Hypothalamus (tissue), 51 donors: ENCODE measurements at regions not wholly inside any gene's neighbourhood (a gene's known extent, or its start where the extent isn't known, plus 50 kb on each side); places are given as distances from the start of the nearest gene placed in this dataset.

Experiments
- DNase-seq, 51 donors: peaks; one replicate each; lab custom pipeline; 2025; lab: John Stamatoyannopoulos, UW

DNA sequence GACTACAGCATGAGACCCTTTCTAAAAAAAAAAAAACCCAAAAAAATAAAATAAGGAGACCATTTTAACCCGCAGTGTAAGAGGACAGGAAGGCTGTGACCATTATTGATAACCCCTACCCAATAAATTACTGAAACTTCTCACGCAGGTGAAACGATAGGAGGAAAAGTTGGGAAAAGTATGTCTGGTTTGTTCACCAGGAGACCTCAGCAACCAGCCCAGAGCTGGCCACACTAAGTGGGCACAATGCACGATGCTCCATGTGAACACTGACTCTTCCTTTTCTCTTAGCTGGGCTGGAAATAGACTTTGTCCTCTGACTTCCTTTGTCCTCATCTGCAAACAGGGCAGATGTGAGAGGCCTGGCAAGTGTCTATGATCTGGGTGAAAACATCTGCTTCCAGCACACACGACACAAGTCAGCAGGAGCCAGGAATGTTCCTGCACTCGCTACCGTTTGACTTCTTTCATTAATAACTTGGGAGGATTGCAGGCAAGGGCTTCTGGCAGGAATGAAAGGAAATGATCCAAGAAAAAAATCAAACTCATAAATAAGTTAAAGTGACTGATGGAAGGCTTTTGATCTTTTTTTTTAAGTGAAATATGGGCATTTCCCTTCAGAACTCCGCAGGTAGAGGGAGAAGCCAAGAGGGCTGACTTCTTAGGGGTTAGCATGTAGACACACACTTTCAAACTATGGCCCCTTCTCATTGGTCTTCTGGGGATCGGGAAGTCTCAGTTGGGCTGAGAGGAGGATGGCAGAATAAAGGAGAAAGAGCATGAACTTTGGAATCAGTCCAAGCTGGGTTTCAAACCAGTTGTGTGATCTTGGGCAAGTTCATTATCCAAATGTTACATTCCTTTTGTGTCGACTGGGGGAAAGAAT, 137.4 kb upstream of the MYCN start:
- DNase-seq: no peak

DNA sequence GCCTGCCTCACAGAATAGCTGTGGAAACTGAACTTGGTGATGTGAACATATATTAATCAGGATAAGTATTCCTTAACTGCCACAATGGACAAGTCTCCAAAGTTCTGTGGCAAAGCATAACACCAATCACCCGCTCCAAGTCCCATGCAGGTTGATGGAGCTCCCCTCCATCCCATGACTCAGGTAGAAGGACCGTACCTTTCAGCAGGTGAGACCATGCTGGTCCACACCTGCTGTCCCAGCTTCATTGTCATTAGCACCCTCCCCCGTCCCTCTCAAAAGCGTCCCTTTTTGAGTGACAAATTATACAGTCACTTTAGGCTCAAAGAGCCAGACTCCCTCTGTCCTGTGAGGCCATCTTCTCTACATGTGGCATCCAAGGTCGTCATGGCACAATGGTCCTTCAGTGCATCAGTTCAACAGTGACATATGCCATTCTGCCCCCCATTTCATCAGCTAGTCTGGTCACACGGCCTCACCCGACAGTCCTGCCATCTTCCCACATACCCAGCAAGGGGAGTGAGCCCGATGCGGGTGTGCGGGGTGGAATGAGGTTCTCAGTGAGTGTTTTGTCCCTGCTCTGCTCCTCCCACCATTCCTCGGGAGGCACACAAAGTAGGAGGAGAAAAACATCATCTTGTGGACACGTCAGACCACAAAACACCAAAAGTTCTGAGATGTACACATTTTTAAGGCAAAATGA, 136.7 kb upstream of the MYCN start:
- DNase-seq: no peak

DNA sequence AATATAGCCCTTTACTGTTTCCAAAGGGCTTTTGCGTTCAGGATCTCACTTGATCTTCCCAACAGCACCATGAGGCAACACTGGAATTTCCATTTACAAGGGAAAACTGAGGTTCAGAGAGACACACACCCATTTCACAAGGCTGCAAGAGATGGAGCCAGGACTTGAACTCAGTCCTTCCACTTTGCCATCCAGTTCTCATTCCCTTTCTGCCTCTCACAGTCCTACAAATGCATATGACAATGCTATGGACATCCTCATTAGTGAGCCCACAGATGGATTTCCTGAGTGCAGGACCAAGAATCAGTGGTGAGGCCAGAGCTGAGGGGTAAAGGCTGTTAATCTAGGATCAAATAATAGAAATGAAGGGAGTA, 136.1 kb upstream of the MYCN start:
- DNase-seq: no peak

DNA sequence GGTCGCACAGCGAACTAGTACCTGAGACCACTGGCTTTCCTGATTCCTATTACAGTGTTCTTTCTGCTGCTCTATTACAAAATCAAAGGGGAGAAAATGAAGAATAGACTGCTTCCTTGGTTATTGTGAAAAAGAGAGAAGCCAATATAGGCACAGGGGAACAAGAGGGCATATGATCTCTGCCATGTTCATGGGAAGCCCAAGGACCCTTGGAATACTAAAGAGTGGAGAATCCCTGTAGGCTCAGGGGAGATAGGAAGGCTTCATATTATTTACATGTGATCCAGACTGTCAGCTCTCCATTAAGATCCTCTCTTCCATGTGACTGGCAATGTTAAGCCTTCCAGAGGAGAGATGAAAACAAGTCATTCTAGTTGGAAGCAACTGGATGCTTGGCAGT, 135.7 kb upstream of the MYCN start:
- no peak for DNase-seq

DNA sequence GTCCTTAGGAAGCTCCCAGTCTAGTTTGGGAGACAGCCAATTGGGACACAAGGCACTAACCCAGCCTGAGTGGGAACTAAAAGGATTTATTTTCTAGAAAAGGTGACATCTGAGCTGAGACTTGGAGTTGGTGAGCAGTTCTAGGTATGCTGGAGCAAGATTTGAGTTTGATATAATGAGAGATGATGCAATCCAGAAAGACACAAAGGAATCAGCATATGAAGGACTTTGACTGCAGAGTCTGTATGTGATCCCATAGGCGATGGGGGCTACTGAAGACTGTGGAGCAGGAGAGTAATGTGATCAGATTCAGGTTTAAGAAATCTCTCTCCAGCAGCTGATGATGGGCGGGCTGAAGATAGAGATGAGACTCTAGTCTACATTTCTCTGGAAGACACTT, 135.1 kb upstream of the MYCN start:
- DNase-seq: no peak

DNA sequence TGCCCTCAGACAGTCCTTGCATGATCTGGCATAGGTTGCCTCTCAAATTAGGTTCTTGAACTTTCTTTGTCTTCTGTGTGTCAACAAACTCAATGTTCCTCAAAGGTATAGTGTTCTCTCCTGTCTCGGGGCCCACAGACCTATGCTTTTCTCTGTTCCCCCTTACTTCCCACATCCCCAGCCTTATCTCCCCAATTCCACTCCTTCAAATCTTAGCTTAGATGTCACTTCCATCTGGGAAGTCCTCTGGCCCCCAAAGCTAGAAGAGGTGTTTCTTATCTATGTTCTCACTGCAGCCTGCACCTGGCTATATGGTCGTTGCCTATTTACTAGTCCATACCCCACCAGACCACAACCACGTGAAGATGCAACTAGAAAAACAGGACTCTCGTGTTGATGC, 134.6 kb upstream of the MYCN start:
- DNase-seq: no peak

DNA sequence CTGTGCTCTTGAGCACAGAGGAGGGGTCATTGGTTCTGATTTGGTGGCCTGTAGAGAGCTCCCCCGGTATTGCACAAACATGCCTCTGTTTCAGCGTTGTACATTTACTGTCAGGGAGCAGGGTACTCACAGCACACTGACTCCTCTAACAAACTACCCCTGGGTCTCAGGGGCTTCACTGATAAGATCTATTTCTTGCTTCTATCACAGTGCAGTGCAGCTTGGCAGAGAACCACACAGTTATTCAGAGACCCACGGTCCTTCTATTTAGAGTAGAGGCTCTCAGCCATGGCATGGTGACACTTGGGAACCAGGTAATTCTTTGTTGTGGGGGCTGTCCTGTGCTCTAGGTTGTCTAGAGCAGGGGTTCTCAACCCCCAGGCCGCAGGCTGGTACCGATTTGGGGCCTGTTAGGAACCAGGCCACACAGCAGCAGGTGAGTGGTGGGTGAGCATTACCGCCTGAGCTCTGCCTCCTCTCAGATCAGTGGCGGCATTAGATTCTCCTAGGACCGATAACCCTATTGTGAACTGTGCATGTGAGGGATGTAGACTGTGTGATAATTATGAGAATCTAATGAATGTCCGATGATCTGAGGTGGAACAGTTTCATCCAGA, 133.4 kb upstream of the MYCN start:
- no peak for DNase-seq

DNA sequence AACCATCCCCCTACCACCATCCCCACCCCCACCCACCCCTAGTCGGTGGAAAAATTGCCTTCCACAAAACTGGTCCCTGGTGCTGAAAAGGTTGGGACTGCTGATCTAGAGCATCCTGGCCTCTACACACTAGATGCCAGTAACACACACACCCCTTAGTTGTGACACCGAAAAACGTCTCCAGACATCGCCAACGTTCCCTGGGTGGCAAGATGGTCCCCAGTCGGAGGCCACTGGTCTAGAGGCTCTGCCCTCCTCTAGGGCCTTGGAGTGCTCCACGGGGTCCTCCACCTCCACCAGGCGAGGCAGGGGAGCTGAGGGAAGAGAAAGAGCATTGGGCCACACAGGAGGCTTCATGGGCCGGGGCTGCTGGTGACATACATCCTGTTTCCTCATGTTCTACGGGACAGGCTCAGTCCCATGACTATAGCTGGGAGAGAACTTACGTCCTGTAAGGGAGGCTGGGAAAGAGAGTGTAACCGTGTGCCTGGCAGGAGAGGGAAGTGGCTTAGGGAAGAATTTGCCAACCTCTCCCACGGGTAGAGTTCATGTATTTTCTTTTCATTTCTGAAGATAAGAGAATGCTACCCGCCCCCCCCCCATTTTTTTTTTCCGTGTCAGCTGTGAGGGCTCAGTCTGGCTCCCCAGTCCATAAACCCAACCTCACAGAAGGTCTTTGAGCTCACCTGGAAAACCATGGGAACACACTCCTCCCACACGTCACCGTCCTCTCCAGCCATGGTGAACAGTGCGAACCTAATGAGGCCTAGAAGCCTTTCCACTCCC, 132.7 kb upstream of the MYCN start:
- no peak for DNase-seq

DNA sequence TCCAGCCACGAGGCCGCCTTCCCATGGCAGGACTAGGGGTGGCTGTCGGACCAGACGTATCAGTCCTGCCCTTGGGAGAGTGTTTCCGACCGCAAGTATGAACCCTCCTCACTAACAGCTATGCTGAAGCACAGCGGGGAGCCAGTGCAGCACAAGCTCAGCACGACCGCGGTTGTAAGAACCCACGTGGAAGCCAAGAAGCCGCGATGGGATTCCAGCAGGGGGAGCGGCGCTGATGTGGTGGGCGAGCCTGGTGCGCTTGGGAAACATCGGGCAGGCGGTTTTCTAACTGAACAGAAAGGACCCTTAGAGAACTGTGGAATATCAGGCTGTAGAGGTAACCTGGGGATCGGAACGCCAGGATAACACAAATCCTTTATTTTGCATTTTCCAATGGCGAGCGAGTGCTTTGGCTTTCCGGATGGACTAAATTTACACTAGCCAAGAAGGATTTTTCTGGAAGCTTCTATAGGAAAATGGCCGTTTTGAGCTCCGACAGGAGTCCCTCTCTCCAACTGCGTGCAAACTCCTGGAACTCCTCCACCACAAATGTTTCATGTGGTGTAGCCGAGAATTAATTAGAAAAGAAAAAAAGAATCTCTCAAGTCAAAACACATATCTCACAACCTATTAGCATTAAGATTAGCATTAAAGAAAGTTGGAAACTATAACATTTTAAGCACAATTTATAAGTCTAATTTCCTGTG, 132.0 kb upstream of the MYCN start:
- DNase-seq: no peak

DNA sequence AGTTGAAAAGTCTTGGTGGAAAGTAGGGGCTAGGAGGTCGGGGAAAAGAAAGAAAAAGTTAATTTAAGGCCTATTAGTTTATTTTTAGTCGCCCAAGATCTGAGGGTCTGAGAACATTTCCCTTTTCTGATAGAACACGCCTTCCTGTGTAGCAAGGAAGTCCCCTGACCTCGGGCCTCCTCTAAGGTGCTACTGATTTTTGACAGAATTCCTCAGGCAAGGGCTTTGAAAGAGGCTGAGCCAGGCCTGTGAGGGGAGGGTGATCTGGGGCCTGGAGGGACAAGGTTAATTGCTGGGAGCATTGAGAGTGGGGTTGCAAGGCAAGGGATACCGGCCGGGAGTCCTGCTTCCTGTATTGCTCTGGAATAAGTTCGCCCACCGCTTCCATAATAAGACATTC, 131.4 kb upstream of the MYCN start:
- no peak for DNase-seq

DNA sequence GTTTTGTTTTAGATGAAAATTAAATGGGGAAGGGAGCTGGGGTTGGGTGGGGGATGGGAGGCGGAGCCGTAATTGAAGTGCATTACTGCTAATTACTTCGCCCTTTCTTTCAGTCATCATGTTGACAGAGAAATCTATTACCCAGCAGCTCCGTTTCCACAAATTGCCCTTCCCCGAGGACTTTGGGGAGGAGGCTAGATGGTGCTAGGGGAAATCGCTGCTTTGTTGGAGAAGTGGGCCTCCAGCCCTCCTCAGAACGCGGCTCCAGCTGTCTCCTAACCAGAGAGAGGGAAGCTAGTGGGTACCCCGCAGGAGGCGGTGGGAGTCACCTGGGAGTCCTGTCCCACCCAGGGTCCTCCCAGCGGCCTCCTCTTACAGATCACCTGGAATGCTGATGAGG, 130.9 kb upstream of the MYCN start:
- no peak for DNase-seq

DNA sequence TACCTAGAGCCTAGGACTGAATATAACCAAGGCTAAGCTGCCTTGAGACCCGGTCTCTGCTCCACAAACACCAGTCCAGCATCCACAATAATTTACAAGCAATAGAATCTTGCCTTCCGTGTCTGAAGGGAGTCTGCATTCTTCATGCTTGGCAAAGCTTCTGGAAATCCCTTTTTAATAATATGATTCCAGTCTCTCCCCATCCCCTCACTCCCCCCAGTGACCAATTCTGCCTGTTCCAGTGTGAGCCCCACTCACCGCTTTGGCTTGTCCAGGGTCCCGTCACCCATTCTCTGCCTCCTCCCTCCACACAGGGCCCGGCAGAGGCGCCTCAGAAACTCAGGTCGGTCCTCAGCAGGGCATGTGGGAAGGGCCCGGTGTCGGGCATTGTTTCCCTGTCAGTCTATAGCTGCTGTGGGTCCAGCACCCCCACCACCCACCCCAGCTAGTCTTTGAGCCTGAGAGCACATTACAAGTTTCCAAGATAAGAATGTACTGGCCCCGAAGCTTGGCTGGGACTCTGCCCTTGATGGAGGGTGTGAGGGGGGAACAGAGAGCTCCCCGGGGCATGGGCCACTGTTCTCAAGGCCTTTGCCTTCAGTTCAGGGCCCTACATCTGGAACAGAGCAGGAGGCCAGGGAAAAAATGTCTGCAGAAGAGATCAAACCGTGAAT, 129.7 kb upstream of the MYCN start:
- DNase-seq: no peak

DNA sequence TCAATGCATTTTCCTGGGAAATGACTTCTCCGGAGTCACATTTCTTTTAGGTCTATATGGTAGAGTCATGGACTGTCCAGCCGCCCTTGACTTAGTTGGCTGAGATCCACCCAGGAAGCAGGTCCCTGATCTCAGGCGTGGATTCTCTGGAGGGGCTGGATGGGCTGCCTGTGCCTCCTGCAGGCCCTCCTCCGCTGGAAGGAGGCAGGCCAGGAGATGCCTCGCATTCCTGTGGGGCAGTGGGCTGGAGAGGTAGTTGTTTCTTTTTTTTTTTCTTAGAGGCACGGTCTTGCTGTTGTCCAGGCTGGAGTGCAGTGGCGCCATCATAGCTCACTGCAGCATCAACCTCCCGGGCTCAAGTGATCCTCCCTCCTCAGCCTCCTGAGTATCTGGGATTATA, 129.0 kb upstream of the MYCN start:
- no peak for DNase-seq

DNA sequence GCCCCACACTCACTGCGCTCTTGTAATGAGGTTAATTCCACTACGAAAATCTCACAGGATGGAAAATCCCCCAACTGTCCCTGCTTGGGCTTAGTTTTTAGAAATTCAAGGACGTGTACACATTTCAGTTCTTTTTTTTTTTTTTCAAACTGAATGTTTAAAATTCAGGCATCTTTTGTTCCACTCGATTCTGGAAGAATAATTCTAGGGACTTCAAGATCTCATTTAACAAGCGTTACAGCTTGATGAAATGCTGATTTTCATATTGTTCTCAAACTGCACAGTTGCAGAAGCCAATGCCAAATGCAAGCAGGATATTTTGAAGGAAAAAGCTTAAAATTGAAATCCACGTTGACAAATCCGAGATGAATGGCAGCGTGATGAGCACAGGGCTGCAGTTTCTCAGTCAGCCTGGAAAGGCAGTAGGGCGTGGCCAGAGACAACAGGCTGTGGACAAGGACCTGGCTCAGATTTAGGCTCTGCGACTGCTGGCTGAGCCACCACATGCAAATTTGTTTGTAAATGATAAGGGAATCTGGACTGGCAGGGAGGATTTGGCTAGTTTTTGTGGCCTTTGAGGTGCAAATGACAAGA, 128.1 kb upstream of the MYCN start:
- DNase-seq: no peak

DNA sequence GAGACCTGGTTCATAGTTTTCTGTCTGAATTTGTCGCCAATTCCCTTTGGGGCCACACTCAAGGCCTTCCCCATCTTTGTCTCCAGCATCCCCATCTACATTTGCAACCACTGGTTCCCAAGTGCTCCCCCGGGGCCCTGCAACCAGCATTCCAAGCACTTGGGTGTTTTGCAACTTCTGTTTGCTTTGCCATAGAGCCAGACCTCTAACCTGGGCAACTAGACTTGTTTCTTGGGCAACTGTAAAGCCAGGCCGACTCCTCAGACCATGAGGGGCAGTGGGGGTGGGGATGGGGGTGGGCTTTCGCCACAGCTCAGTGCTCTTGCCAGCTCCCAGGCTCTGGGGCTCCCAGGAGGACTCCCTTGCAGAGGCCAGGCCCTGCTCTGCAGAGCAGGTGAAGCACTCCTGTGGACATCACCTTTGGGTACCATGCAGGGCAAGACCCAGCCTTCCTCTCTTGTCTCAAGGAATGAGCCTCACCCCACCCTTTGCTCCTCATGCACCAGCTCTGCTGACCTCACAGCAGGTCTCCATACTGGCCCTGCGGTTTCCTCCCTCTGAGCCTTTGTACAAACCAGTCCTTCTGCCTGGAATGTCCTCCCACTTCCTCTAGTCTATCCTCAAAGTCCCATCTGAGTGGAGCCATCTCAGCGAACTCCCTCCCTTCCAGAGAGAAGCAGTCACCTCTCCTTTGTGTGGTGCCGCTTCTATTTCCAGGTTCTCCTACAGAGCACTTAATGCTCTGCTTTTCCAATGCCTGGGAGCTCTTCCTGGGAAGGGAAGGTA, 126.7 kb upstream of the MYCN start:
- no peak for DNase-seq

DNA sequence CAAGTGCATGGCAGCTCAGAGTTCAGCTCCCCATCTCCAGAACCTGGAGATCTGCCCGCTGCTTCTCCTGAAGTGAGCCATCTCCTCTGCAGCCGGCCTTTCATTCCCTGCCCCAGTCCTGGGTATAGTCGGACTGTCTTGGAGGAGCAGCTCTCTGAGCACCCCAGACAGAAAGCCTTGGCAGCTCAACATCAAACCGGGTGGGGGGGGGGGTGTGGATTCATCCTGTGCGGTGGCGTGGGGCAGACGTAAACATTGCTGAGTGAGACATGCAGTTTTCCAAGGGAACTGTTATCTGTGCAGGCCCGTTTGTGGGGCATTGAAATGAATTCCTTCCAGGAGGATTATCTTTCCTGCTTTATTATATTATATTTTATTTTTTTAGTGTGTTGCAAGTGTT, 125.9 kb upstream of the MYCN start:
- no peak for DNase-seq

DNA sequence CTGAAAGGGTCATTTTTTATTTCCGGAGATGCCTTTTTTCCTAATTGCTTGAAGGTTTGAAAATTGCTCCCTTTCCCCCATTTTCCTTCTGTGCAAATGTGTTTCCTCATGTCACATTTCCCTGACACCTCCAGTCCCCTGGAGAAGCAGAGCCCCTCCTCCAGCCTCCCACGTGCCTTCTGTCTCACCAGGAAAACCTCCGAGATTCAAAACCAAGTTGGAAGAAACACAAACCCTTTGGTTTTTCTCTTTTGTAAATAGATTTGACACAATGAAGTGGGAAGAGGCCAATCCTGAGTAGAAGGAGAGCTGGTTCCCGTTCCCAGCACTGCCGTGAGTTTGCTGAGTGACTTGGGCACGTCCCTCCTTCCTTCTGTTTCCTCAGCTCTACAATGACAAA, 125.4 kb upstream of the MYCN start:
- peak in 1 of 51 donors; percentile 21 for DNase-seq

DNA sequence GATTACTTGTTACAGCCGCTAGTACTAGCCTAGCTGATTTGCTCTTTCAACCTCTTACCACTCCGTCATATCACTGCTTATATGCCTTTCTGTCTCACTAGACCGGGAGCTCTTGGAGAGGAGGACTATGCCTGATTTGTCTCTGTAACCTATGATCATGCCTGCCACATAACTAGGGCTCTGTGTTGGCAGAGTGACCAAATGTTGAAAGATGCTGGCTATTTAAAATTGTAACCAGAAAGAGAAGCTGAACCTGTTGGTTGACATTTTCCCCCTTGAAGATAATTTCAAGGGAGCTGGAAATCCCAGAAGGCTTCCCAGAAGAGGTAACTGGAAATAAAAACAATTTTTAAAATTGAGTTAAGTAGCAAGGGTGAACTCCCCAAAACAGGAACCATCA, 124.1 kb upstream of the MYCN start:
- DNase-seq: no peak
